Calu3 (cell line): ENCODE measurements at regions not wholly inside any gene's neighbourhood (a gene's known extent, or its start where the extent isn't known, plus 50 kb on each side); places are given as distances from the start of the nearest gene placed in this dataset.

ENCODE experiments used
- BruUV-seq: library from RNA; stranded (reverse); fragments of 400-500 nt; replicated peaks from 2 replicates; lab custom pipeline; 2021; lab: Mats Ljungman, UMichigan
- CTCF ChIA-PET: fragments of 300-600 bp; sonication (Branson Sonifier 250); formaldehyde crosslinking; loops from one replicate; lab custom pipeline; 2022; ENCODE audit warnings: antibody characterized with exemption; lab: Charles Lee
- DNase-seq: peaks from one replicate; pipeline ENCODE4 v3.0.0; 2022
- H3K27ac Mint-ChIP-seq: one replicate; pipeline ENCODE4 v1.8.0; 2022; ENCODE audit warnings: mixed read lengths; ENCODE audit not compliant: unreplicated experiment
- H3K27me3 Mint-ChIP-seq: one replicate; pipeline ENCODE4 v1.8.0; 2022; ENCODE audit warnings: mixed read lengths; ENCODE audit not compliant: unreplicated experiment
- H3K36me3 Mint-ChIP-seq: one replicate; pipeline ENCODE4 v1.8.0; 2022; ENCODE audit warnings: mild to moderate bottlenecking, moderate library complexity, mixed read lengths; ENCODE audit not compliant: insufficient read depth, unreplicated experiment
- H3K4me1 Mint-ChIP-seq: one replicate; pipeline ENCODE4 v1.8.0; 2022; ENCODE audit warnings: mild to moderate bottlenecking, low read depth, mixed read lengths; ENCODE audit not compliant: unreplicated experiment
- H3K4me3 Mint-ChIP-seq: one replicate; pipeline ENCODE4 v1.8.0; 2022; ENCODE audit warnings: mild to moderate bottlenecking, low read depth, moderate library complexity, mixed read lengths; ENCODE audit not compliant: unreplicated experiment
- H3K9me3 Mint-ChIP-seq: one replicate; pipeline ENCODE4 v1.8.0; 2022; ENCODE audit warnings: low read depth, mixed read lengths; ENCODE audit not compliant: unreplicated experiment
- intact Hi-C: fragments of 100-400 bp; cut with micrococcal nuclease; formaldehyde crosslinking; loops from one replicate; pipeline ENCODE4 v1.10.0; 2022; ENCODE audit not compliant: unreplicated experiment
- TF ChIP-seq, protein P1 (sequence below): fragments of 200-600 bp; IDR thresholded peaks from one replicate; pipeline ENCODE4 v1.8.0; 2022; ENCODE audit warnings: antibody characterized with exemption; ENCODE audit not compliant: unreplicated experiment

DNA sequence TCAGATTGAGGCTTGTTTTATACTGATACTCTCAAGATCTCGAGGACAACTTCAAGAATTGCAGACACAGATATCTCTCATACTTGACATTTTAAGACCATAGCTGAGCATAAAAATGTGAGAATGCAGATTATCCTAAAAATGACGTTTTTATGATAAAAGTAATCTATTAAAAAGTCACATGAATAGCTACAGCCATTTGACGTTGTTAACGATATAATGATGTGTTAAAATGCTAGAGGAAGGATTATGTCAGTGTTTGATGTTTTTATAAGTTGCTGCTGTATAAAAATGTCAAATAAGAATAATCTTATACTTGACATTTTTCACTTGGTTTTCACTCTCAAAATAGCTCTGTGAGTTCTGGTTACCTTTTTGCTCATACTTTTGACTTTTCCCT is 67.1 kb upstream of the NPVF start:
- Mint-ChIP-seq H3K36me3 (no peaks in the 10 kb centered on the region), H3K9me3 (no peaks in the 10 kb centered on the region), H3K4me3 (no peak overlapping the region), H3K27ac (no peak overlapping the region), H3K4me1 (no peaks in the 10 kb centered on the region), H3K27me3 (peaks cover 37% of the 10 kb centered on the region)
- BruUV-seq: no TSS peak
- TF ChIP-seq, protein P1, sequence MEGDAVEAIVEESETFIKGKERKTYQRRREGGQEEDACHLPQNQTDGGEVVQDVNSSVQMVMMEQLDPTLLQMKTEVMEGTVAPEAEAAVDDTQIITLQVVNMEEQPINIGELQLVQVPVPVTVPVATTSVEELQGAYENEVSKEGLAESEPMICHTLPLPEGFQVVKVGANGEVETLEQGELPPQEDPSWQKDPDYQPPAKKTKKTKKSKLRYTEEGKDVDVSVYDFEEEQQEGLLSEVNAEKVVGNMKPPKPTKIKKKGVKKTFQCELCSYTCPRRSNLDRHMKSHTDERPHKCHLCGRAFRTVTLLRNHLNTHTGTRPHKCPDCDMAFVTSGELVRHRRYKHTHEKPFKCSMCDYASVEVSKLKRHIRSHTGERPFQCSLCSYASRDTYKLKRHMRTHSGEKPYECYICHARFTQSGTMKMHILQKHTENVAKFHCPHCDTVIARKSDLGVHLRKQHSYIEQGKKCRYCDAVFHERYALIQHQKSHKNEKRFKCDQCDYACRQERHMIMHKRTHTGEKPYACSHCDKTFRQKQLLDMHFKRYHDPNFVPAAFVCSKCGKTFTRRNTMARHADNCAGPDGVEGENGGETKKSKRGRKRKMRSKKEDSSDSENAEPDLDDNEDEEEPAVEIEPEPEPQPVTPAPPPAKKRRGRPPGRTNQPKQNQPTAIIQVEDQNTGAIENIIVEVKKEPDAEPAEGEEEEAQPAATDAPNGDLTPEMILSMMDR: no peak
- DNase-seq: no peak
- intact Hi-C loops: no loop called here
- CTCF ChIA-PET: interaction anchor here (1.2 kb wide), 1 partner anchor 36 kb away, joined by 9 read pairs; no protein-coding TSS in a partner anchor

DNA sequence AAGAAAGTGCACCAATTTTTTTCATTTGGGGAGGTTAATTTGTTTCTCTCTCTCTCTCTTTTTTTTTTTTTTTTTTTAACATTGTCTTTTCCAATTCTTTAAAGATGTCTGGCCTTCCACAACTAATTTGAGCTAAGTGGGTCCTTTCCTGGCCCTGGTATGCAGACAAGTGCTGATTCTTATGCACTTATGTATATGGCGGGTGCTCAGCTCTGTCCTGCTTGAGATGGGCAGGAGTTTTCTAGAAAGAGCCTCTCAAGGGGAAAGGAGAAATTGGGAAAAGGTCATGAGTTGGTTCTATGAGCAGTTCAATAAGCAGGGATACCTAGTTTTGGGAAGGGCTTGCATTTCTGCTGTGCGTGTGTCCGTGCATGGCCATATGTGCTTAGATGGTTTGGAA is 67.8 kb upstream of the NPVF start:
- H3K4me1 Mint-ChIP-seq: no peaks in the 10 kb centered on the region
- peaks cover 30% of the 10 kb centered on the region for H3K27me3 Mint-ChIP-seq
- BruUV-seq: no TSS peak
- TF ChIP-seq, protein P1: no peak
- H3K27ac Mint-ChIP-seq: no peak overlapping the region
- CTCF ChIA-PET: interaction anchor here (0.6 to 1.2 kb wide), 3 partner anchors 12 to 36 kb away, joined by 4 to 9 read pairs (median 8); no protein-coding TSS in a partner anchor
- H3K36me3 Mint-ChIP-seq: no peaks in the 10 kb centered on the region
- intact Hi-C loops: no loop called here
- H3K9me3 Mint-ChIP-seq: no peaks in the 10 kb centered on the region
- H3K4me3 Mint-ChIP-seq: no peak overlapping the region
- no peak for DNase-seq

GRCh38 chr7:25297278-25297677 is 69.0 kb upstream of the NPVF start:
- H3K4me1 Mint-ChIP-seq: no peaks in the 10 kb centered on the region
- intact Hi-C loops: no loop called here
- CTCF ChIA-PET: interaction anchor here (0.7 kb wide), 1 partner anchor 19 kb away, joined by 3 read pairs; no protein-coding TSS in a partner anchor

DNA sequence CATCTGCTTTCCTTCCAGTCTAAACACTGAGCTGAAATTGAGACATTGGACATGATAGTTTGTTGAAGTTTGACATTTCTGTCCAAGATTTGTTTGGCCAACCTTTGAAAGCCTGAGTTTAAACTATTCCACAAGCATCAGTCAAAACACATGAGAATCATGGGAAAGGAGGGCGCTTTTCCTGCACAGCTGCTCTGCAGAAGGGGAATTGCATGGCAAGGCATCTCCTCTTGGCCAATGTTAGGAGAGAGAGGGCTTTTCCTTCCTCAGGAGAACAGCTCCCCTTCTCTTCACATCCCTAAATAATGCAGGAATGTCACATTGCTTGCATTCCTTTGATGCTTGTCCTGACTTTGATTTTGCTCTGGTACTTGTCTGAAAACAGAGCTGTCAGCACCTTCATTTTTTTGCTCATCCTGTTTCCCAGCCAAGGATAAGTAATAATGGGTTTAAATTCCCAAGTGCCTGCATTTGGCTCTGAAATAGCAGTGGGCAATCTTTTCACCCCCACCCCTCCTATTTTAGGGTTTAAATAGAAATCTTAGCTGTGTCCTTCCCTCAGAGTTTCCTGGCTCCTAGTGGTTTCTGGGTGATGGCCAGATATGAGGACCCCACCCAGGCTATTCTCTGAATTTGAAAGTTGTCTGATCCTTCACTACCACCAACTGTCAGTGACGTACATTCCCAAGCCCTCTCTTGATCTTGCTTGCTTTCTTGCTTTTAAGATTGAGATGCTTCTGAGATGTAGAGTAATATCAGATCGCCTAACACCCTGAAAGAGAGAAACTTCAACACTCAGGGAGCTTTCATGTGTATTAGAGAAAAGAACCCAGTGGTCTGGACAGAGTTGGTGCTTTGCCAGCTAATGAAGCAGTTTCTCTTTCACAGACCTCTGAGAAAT is 75.2 kb upstream of the NPVF start:
- intact Hi-C loops: no loop called here
- TF ChIP-seq, protein P1: no peak
- no peaks in the 10 kb centered on the region for H3K9me3 Mint-ChIP-seq
- CTCF ChIA-PET: interaction anchor here (2.8 kb wide), 1 partner anchor 11 kb away, joined by 7 read pairs; no protein-coding TSS in a partner anchor
- no peak overlapping the region for H3K27ac Mint-ChIP-seq
- DNase-seq: no peak
- peaks cover 41% of the 10 kb centered on the region for H3K27me3 Mint-ChIP-seq
- no peaks in the 10 kb centered on the region for H3K36me3 Mint-ChIP-seq
- no peak overlapping the region for H3K4me3 Mint-ChIP-seq
- BruUV-seq: no TSS peak
- H3K4me1 Mint-ChIP-seq: no peaks in the 10 kb centered on the region

More at GRCh38 chr7:25297278-25297677, 69.0 kb upstream of the NPVF start:
- no peak for DNase-seq
- no TSS peak for BruUV-seq
- Mint-ChIP-seq H3K27me3 (peaks cover 21% of the 10 kb centered on the region), H3K27ac (no peak overlapping the region), H3K36me3 (no peaks in the 10 kb centered on the region), H3K9me3 (no peaks in the 10 kb centered on the region), H3K4me3 (no peak overlapping the region)
- TF ChIP-seq, protein P1: no peak
